Esophagus muscularis mucosa (tissue), 4 donors: ENCODE measurements at regions not wholly inside any gene's neighbourhood (a gene's known extent, or its start where the extent isn't known, plus 50 kb on each side); places are given as distances from the start of the nearest gene placed in this dataset.

ENCODE experiments used
- DNase-seq: peaks from one replicate; pipeline ENCODE4 v3.0.0-alpha.2; 2017; ENCODE audit errors: extremely low spot score
- H3K27ac ChIP-seq, 4 donors: fragments of 200-600 bp; sonication (generic); replicated peaks in 1 of 4; 1 replicate in 3 of 4; 2 replicates in 1 of 4; pipeline ENCODE4 v1.5.1; 2016 to 2019; ENCODE audit warnings: mild to moderate bottlenecking in 1 of 4
- H3K27me3 ChIP-seq, 4 donors: fragments of 200-600 bp; sonication (generic); one replicate each; pipeline versions ENCODE4 v1.5.1 to v1.6.0; 2016 to 2019
- H3K36me3 ChIP-seq, 4 donors: fragments of 200-600 bp; sonication (generic); one replicate each; pipeline ENCODE4 v1.5.1; 2016 to 2019
- H3K4me1 ChIP-seq, 4 donors: fragments of 200-600 bp; sonication (generic); one replicate each; pipeline ENCODE4 v1.5.1; 2016 to 2019
- H3K4me3 ChIP-seq, 4 donors: fragments of 200-600 bp; sonication (generic); 1 replicate in 2 of 4; 2 replicates in 2 of 4; pipeline ENCODE4 v1.5.1; 2016 to 2019; ENCODE audit warnings: mild to moderate bottlenecking in 4 of 4, moderate library complexity in 1 of 4
- H3K9me3 ChIP-seq, 4 donors: fragments of 200-600 bp; sonication (generic); 1 replicate in 3 of 4; 2 replicates in 1 of 4; pipeline ENCODE4 v1.5.1; 2016 to 2019
- EP300 ChIP-seq: sonication (generic); formaldehyde crosslinking; IDR thresholded peaks from one replicate; pipeline ENCODE4 v1.6.1; 2017; ENCODE audit warnings: antibody characterized with exemption
- POLR2A ChIP-seq: fragments of 450-650 bp; IDR thresholded peaks from one replicate; pipeline ENCODE4 v1.6.1; 2017; ENCODE audit warnings: antibody characterized with exemption, moderate library complexity, mild to moderate bottlenecking, low read depth
- POLR2AphosphoS5 ChIP-seq, 2 donors: sonication (generic); formaldehyde crosslinking; IDR thresholded peaks; one replicate each; pipeline ENCODE4 v1.6.1; 2017; ENCODE audit warnings: antibody characterized with exemption in 2 of 2
- WGBS: methylation state at CpG from one replicate; pipeline ENCODE4 v1.1.5; 2018; 5-methylcytosine and 5-hydroxymethylcytosine counted together
- intact Hi-C: fragments of 100-400 bp; cut with DNase I; formaldehyde crosslinking; loops from one replicate; pipeline ENCODE4 v1.15.1; 2023
- TF ChIP-seq, protein P1 (sequence below), 3 experiments: fragments of 200-600 bp in 2 of 3; fragments of 450-650 bp in 1 of 3; sonication (generic) in 2 of 3; IDR thresholded peaks; one replicate each; pipeline ENCODE4 v1.5.1; 2017 to 2019; ENCODE audit warnings: antibody characterized with exemption in 3 of 3, mild to moderate bottlenecking in 2 of 3, moderate library complexity in 1 of 3

DNA sequence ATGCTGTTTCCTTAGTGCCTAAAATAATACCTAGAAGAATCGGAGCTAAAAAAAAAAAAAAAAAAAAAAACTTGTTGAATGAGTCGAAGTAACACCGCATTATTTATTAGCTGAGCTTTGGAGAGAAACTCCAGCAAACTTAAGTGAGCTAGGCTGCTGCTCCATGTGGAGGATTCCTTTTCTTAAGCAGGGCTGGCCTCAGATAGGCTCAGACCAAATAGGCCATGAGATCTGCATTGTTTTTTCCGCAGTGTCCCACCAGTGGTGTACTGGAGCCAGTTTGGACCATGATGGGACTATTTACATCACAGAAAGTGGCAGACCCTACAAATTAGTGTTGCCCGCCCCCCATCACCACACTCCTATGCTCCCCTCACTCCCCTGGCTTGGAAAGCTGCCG lies 341.4 kb downstream of the DTWD2 start:
- Histone ChIP-seq H3K27ac (no peak overlapping the region), H3K4me1 (peaks cover 0 to 16% (median 5%) of the 10 kb centered on the region in 4 donors), H3K4me3 (no peak overlapping the region), H3K36me3 (no peaks in the 10 kb centered on the region), H3K27me3 (no peaks in the 10 kb centered on the region), H3K9me3 (no peaks in the 10 kb centered on the region)
- DNase-seq, result no peak
- no peak for TF ChIP-seq POLR2A
- TF ChIP-seq EP300, result no peak
- TF ChIP-seq POLR2AphosphoS5 (IDR thresholded peaks at IDR 0.05), result no peak
- TF ChIP-seq, protein P1, sequence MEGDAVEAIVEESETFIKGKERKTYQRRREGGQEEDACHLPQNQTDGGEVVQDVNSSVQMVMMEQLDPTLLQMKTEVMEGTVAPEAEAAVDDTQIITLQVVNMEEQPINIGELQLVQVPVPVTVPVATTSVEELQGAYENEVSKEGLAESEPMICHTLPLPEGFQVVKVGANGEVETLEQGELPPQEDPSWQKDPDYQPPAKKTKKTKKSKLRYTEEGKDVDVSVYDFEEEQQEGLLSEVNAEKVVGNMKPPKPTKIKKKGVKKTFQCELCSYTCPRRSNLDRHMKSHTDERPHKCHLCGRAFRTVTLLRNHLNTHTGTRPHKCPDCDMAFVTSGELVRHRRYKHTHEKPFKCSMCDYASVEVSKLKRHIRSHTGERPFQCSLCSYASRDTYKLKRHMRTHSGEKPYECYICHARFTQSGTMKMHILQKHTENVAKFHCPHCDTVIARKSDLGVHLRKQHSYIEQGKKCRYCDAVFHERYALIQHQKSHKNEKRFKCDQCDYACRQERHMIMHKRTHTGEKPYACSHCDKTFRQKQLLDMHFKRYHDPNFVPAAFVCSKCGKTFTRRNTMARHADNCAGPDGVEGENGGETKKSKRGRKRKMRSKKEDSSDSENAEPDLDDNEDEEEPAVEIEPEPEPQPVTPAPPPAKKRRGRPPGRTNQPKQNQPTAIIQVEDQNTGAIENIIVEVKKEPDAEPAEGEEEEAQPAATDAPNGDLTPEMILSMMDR (IDR thresholded peaks at IDR 0.05), result no peak
- intact Hi-C loops, result no loop called here
- WGBS, result 58% methylated on average over 6 of the region's 6 CpGs

DNA sequence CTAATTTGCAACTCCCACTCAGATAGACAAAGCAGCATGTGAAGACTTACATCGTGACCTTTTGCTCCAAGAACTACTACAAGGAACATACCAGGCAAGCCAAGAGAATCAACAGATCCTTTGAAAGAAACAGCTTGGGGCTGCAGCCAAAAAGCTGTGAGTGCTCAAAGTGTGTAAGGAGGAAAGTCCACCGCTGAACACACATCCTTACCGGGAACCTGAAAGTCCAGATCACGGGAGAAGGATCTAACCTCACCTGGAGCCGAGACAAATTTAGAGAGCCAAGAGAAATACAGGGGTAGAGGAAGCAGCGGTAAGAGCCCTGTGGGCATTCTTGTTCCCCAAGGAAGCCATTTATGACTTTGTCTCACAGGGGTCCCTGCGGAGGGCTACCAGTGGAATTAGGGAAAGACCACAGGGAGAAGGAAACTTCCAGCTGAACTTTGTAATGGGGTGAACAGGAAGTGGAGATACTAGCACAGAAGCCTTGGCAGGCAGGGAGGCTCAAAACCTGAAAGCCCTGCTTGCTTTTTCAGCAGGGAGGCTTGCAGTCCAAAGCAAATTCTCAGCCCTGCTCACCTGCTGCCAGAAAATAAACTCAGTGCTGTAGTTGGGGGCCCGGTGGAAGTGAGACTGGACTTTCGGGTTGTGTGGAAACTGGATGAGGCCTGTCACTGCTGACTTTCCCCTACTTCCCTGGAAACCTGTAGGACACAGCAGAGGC lies 350.2 kb downstream of the DTWD2 start:
- no peaks in the 10 kb centered on the region for H3K36me3 ChIP-seq
- 89% methylated on average over 9 of the region's 9 CpGs for WGBS
- no peak overlapping the region for H3K4me3 ChIP-seq
- TF ChIP-seq EP300 (no peak), POLR2AphosphoS5 (IDR thresholded peaks at IDR 0.05) (no peak), POLR2A (no peak)
- TF ChIP-seq, protein P1 (IDR thresholded peaks at IDR 0.05), result no peak
- no peak overlapping the region for H3K27ac ChIP-seq
- H3K4me1 ChIP-seq, result no peaks in the 10 kb centered on the region
- DNase-seq, result no peak
- peaks cover 0 to 17% (median 4%) of the 10 kb centered on the region in 4 donors for H3K9me3 ChIP-seq
- intact Hi-C loops, result no loop called here
- no peaks in the 10 kb centered on the region for H3K27me3 ChIP-seq

DNA sequence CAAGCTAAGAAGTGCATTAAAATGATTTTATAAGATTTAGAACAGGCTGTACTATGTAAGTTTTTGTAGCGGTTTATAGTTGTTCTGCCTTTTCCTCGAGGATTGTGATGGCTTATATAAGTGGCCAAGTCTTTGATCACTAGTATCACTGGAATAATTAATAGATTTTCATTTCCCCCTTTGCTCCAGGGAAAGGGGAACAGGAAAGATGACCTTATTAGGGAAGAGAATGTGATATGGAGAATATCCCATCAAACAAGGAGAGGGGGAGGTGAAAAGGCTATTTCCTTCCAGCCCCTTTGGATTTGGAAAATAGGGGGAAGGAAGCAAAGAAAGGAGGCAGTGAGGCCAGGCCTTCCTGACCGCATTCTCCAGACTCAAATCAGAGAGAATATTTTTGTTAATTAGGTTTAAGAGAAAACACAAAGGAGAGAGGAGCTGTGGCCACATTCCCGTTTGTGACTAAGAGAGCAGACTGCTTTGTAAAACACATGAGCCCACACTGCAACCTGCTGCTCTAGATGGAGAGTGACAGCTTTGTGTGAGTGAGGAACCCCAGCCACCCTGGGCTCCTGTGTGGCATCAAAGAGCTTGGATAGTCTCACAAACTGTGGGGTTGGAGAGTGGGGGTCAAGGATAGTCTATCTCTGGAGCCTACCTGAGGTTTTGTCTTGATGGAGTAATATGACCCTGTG lies 359.5 kb downstream of the DTWD2 start:
- intact Hi-C loops, result no loop called here

DNA sequence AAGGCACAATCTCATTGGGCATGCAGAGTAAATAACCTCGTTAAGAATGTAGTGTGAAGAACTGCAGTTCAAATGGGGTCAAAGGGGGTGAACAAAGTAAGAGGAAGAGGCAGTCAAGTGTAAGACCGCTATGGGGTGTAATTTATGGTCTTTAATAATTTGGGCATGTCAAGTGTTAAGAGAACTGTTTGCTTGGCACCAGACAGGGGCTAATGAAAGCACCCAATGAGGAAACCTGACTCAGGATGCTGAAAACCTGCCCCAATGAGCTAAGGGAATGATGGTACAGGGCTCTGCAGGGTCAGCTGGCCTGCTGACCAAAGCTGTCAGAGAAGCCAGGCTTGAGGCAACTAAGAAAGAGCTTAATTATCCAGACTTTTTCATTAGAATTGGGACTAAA lies 368.1 kb downstream of the DTWD2 start:
- no peaks in the 10 kb centered on the region for H3K27me3 ChIP-seq
- 90% methylated on average over 2 of the region's 2 CpGs for WGBS
- no peak for DNase-seq

More for the DNA sequence above, 359.5 kb downstream of the DTWD2 start:
- H3K4me3 ChIP-seq, result no peak overlapping the region
- H3K4me1 ChIP-seq, result no peaks in the 10 kb centered on the region
- no peaks in the 10 kb centered on the region for H3K9me3 ChIP-seq
- TF ChIP-seq EP300 (no peak), POLR2A (no peak), POLR2AphosphoS5 (IDR thresholded peaks at IDR 0.05) (no peak)
- TF ChIP-seq, protein P1 (IDR thresholded peaks at IDR 0.05), result no peak
- H3K27me3 ChIP-seq, result no peaks in the 10 kb centered on the region
- H3K27ac ChIP-seq, result no peak overlapping the region
- 59% methylated on average over 4 of the region's 4 CpGs for WGBS
- H3K36me3 ChIP-seq, result no peaks in the 10 kb centered on the region
- no peak for DNase-seq

More for the DNA sequence above, 368.1 kb downstream of the DTWD2 start:
- Histone ChIP-seq H3K4me1 (peaks cover 0 to 3% (median 3%) of the 10 kb centered on the region in 4 donors), H3K27ac (no peak overlapping the region), H3K9me3 (no peaks in the 10 kb centered on the region), H3K4me3 (no peak overlapping the region), H3K36me3 (no peaks in the 10 kb centered on the region)
- intact Hi-C loops, result no loop called here
- TF ChIP-seq, protein P1 (IDR thresholded peaks at IDR 0.05), result no peak
- no peak for TF ChIP-seq POLR2A
- no peak for TF ChIP-seq EP300
- TF ChIP-seq POLR2AphosphoS5 (IDR thresholded peaks at IDR 0.05), result no peak
